ENCODE measurements at regions not wholly inside any gene's neighbourhood (a gene's known extent, or its start where the extent isn't known, plus 50 kb on each side); places are given as distances from the start of the nearest gene placed in this dataset.

GRCh38 chr4:14217401-14217800, 589.9 kb upstream of the BOD1L1 start:
- TF ChIP-seq CTCF (IDR thresholded peaks at IDR 0.05; ENCODE audit: low read depth, low read length, poor library complexity, severe bottlenecking) (no peak), EZH2phosphoT487 (IDR thresholded peaks at IDR 0.05; ENCODE audit: borderline replicate concordance, low read length) (no peak)

All from DOHH2 (cell line).